GM19397 (cell line): ENCODE measurements at regions not wholly inside any gene's neighbourhood (a gene's known extent, or its start where the extent isn't known, plus 50 kb on each side); places are given as distances from the start of the nearest gene placed in this dataset.

ENCODE experiments used
- ATAC-seq: cut with Tn5 transposase; IDR thresholded peaks from one replicate; pipeline ENCODE4 v1.9.1; 2021; ENCODE audit warnings: mild to moderate bottlenecking, moderate library complexity; ENCODE audit not compliant: unreplicated experiment

DNA sequence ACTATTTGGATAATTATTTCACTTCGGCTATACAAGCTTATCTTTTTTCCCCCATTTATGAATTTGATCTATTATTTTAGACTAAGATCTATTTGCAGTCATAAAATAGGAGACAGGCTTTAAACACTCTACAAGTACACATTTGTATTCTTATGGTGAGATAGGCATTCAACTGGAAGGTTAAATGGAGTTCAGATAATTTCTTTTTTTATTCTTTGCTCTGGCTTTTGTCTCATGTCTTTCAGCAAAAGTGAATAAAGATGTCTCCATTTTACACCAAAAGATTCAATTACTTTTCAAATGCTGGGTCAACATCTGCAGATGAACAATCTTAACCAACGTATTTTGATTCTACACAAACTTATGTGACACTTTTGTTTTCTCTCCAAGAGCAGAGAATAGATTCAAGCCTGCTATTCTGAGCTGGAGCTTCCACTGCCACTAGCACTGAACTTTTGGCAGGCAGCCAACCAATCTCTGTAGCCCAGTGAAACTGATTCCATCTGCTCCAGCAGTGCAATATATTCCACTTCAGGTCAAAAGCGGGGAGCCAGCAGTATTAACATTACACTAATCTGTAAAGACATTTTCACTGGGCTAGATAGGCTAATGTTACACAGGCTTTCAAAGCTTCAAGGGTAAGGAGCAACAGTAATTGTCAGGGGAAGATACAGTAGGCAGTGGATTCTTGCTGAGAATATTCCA, 452.0 kb upstream of the ZNF608 start:
- ATAC-seq, result no peak

DNA sequence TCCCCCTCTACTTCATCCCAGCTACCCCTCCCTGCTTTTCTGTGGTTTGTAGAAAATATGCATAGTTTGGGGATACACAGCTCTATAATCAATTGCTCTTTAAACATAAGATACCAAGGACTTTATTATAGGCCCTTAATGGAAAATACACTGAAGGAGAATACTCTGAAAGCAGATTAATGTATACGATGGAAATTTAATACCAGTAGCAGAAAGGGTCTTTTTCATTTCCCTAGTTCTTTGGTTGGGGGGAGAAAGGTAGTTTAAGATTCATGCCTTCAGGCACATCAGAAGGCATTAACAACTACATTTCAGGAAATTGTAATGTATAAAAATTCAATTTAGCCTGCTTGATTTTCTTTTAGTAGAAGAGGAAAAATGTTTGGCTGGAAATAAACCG, 452.9 kb upstream of the ZNF608 start:
- no peak for ATAC-seq

DNA sequence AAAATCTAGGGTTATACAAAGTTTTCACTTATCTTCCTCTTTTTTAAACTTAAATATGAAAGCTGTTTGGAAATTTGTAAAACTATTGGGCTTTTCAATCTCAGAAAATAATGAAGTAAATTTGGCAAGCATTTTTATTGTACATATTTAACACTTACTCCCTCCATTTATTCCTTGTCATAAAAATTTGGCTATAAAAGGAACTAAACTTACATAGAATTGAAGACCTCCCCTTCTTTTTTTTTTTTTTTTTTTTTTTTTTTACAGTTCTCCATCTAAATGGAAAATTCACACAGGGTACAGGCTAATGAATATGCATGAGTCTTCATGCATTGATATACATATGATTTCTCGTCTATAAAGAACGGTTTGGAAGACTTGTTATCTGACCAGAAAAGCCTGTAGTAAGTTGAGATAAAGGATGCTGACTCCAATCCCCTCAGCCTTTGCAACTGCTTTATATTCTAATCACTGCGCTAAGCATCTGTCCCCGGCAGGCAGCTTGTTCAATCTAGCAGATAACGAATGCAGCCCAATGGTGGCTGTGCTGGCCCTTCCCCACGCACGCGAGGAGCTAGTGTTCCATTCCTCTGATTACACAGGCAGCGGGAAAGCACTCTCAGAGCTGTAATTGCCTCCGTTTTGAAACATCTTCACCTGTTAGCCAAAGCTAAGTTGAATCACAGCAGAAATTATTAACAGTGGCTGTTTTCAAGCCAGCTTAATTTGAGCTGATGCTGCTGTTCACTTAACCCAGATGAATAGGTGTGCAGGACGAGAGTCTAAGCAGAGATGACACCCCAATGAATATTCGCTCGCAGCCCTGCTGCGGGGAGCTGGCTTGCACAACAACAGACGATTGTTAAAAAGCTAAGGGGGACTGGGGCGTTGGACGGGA, 453.8 kb upstream of the ZNF608 start:
- ATAC-seq, result no peak

DNA sequence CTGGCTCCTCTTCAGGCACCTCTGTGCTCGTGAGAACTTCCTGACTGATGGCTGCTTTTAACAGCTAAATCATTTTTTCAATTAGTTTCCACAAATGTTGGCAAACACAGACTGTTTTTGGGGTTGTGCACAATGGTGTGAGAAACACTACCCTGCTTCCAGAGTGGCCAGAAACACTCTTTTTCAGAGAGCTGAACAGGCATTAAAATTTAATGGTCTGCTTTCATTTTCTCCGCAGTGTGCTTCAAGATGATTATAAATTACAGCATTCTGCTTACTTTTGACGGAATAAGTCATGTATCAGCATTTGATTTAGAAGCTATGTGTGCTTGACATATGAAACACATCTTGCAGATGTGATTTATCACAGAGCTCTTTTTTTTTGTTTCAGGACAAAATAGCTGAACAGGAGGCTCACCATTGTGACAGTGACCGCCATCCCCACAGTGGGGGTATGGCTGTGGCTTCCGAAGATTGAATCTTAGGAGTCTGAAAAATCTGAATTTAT, 454.5 kb upstream of the ZNF608 start:
- no peak for ATAC-seq

DNA sequence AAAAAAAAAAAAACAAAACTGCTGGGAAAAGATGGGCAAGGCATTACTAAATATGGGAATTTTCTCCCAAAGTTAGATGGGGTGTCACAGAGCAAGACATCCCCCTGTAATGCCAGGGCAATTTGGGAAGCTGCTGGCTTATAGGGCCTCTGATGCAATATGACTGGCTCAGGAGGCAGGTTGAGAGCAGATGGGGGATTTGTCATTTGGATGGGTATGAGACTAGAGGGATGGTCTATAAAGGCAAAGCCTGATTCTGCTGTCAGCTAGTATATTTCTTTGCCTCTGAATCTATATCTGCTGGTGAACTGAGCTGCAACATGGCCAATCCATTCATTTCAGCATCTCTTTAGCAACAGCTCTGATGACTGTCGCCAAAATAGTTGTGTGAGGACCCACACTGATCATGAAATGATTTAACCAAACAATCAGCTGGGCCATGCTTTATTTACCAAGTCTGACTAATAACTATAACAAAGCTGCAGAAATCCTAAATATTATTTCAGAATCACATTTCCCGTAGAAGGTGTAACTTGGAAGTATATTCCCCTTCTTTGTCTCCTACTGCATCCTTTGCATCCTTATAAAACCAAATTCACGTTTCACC, 455.1 kb upstream of the ZNF608 start:
- no peak for ATAC-seq

DNA sequence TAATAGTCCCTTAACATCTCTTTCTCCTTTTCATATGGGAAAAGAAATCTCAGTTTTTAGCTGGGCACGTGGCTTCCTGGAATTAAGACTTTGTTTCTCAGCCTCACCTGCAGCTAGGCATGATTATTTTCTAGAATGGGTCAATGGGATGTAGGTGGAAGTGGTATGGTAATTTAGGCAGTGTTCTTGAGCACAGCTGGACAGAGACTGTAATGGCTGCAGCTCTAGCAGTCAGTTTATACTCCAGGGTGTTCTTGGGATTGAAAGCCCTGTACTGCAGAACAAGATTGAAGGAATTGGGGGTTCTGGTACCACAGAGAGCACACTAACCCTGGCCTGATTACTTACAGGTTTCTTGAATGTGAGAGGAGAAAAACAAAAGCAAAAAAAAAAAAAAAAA, 455.9 kb upstream of the ZNF608 start:
- ATAC-seq, result no peak

DNA sequence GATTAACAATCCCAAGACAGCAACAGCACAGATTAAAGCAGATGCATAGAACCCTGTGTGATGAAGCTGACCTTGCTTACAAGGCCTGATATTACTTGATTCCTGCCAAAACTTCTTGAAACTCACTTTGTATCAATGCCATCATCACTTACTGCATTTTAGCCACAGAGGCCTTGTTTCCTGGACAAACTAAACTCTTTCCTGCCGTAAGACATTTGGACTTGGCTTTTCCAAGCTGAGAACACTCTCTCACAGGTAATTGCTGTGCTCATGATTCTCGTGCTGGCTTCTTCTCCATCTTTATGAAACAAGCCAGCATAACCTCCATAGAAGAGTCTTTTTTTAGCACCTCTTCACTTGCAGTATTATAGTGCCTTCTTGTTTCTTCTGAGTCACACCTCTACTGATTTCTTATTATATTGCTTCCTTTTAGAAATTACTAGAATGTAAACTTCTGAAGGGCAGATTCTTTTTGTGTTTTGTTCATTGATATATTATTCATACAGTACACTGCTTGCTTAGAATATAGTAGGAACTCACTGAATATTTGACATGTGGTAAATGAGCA, 456.5 kb upstream of the ZNF608 start:
- no peak for ATAC-seq

DNA sequence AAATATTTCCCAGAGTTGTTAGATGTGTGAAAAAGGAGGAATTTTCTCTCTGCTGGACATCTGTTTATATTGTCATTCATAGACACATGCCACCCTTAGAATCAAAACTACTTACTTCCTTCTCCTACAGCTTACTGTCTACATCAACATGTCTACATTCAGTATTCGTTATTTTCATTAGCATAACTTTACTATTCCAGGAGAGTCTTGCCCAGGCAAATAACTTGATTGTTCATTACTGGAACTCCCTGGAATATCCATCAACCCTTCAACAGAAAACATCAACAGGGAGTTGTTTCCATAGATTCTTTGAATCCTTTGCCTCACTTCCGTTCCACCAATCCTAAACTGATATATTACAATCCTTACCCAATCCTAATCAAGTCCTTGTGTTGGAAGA, 457.5 kb upstream of the ZNF608 start:
- no peak for ATAC-seq

DNA sequence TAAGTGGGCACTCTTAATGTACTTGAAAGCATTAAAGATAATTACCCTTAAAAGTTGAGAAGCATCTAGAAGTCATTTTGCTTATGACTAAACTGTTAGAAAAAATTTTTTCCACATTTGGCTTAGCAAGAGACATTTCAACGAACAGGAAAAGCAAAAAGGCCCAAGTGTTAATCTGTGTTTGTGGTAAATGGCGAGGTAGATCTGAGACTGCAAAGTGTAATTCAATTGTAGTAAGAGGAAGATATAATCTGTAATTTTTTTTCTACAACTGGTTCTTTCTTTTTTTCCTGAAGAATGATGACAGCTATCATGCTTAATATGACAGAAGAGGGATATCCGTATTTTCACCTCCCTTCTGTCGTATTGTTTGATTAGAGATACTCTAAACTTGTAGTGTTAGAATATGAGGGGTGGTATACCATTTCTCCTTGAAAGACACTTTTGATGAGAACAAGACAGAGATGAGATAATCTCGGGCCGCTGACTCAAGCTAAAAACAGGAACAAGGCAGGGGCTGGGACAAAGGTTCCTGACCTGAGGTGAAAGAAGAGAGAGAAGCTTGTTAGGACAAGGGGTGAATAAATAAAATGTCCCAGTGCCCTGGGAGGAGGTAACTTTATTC, 459.3 kb upstream of the ZNF608 start:
- no peak for ATAC-seq

DNA sequence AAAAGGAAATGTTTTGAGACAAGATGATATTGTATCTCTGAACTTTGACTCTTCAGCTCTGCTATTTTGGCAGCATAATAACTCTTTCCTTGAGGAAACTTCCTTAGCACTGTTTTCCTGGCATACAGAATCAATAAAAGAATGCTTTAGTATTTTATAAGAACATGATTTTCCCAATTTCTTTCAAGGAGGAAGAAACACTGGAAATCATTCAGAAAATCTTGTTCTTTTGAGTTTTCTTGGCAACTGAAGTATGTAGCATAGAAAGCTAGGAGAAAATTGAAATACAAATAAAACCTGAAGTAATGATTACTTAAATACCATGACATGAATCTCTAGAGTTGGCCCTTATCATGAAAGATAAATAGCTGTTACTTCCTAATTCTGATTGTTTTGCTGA, 461.4 kb upstream of the ZNF608 start:
- no peak for ATAC-seq

- no peak for ATAC-seq
Measured at GRCh38 chr5:125209650-125210049, 463.2 kb upstream of the ZNF608 start.

GRCh38 chr5:125210242-125210947, 464.0 kb upstream of the ZNF608 start:
- no peak for ATAC-seq

DNA sequence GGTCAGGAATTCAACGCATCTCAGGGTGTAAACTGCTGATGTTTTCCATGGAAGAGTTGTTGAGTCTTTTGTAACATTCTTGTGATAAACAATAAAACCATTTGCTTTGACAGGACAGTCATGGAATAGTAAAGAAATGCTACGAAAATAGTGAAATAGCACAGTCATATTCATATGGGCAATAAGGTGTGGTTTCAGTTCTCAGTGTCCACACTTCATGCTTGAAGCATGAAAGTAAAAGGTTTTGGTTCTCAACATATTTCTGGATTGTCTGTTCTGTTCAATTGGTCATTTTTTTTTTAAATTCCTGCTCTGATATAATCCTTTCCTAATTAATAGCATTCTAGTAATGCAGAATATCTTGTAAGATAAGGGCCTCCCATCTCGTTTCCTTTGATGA, 467.6 kb upstream of the ZNF608 start:
- ATAC-seq, result no peak

DNA sequence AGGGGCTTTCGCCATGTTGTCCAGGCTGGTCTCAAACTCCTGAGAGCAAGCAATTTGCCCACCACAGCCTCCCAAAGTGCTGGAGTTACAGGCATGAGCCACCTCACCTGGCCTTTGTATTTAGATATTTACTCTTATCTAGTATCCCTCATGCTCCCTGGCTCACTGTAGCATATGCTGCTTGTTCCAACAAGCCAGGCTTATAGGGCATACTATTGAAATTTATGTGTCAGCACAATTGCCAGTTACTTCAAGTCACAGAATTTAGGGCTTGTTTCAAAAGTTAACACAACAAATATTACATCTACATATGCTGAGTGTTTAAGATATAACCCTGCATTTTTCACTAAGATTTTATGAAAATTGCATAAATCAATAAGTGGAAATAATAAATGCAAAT, 469.2 kb upstream of the ZNF608 start:
- ATAC-seq, result no peak

- no peak for ATAC-seq
Measured at GRCh38 chr5:125219710-125220109, 473.3 kb upstream of the ZNF608 start.

GRCh38 chr5:125220284-125220683, 473.8 kb upstream of the ZNF608 start:
- ATAC-seq, result no peak

DNA sequence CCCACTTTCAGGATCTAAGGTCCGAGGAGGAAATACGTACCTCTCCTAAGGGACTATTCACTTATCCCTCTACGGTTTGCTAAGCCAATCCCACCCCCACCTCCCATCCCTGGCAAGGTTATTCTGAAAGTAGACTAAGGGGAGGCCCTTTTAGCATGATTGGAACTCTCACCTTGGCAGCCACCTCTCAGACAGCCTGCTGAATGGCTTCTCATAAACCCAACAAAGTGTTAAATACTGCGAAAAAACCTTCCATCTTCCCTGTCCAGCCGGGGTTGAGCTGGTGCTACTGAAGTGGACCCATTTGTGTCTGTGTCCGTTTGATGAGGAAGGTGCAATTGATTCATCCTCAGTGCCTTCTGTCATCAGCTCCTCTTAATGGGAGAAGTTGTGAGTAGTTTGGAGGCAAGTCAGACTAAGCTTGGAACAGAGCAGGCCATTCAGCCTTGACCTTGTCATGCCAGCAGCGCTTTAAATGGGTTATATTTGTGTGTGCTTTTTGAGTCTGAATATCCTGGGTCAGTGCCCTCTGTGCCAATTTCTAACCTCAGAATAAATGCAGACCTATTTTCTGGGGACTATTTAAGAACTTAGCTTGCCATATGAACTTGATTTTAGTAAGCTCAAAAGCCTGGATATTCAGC, 476.3 kb upstream of the ZNF608 start:
- ATAC-seq, result no peak

DNA sequence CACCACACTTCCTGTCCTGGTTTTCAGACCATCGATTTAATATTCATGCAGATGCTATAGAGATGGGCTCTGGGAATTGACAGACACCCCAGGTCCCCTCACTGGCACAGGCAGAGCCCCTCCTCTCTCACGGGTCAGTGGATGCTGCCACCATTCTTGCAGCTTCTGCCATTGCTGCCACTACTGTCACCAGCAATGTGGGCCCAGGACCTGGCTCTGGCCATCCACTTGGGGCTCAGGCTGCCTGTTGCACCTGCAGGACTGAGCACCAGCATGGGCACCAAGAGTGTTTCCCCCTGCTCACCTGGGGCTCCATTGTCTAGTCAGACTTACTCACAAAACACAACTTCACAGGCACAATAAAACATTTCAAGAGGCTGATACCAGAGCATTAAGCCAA, 479.0 kb upstream of the ZNF608 start:
- ATAC-seq, result no peak

GRCh38 chr5:125226825-125227224, 480.4 kb upstream of the ZNF608 start:
- no peak for ATAC-seq
